Type B pancreatic cell (in vitro differentiated cells): ENCODE measurements at regions not wholly inside any gene's neighbourhood (a gene's known extent, or its start where the extent isn't known, plus 50 kb on each side); places are given as distances from the start of the nearest gene placed in this dataset.

Source experiments
- DNase-seq: peaks from one replicate; pipeline ENCODE4 v3.0.0; 2021; ENCODE audit warnings: mixed read lengths; ENCODE audit not compliant: unreplicated experiment; ENCODE audit errors: extremely low spot score
- H3K27ac Mint-ChIP-seq: 2 replicates; pipeline ENCODE4 v1.8.0; 2021; ENCODE audit warnings: mild to moderate bottlenecking, mixed read lengths
- H3K27me3 Mint-ChIP-seq: 2 replicates; pipeline ENCODE4 v1.8.0; 2021; ENCODE audit warnings: mixed read lengths
- H3K36me3 Mint-ChIP-seq: 2 replicates; pipeline ENCODE4 v1.8.0; 2021; ENCODE audit warnings: mixed read lengths
- H3K4me1 Mint-ChIP-seq: one replicate; pipeline ENCODE4 v1.8.0; 2021; ENCODE audit warnings: mixed read lengths; ENCODE audit not compliant: unreplicated experiment
- H3K4me3 Mint-ChIP-seq: 2 replicates; pipeline ENCODE4 v1.8.0; 2021; ENCODE audit warnings: mild to moderate bottlenecking, mixed read lengths
- H3K9me3 Mint-ChIP-seq: 2 replicates; pipeline ENCODE4 v1.8.0; 2021; ENCODE audit warnings: mixed read lengths
- CTCF ChIP-seq: fragments of 200-600 bp; sonication (generic); conservative IDR thresholded peaks from 2 replicates; pipeline ENCODE4 v1.5.0; 2021; ENCODE audit warnings: antibody characterized with exemption, mild to moderate bottlenecking

GRCh38 chr1:37265156-37265555, 209.2 kb upstream of the ZC3H12A start:
- Mint-ChIP-seq H3K4me3 (no peak overlapping the region), H3K36me3 (no peaks in the 10 kb centered on the region), H3K9me3 (no peaks in the 10 kb centered on the region), H3K27ac (no peak overlapping the region), H3K27me3 (peaks cover 34% of the 10 kb centered on the region), H3K4me1 (no peaks in the 10 kb centered on the region)
- DNase-seq = no peak
- TF ChIP-seq CTCF = no peak

GRCh38 chr1:37265786-37266667, 208.4 kb upstream of the ZC3H12A start:
- TF ChIP-seq CTCF = no peak
- Mint-ChIP-seq H3K36me3 (no peaks in the 10 kb centered on the region), H3K9me3 (no peaks in the 10 kb centered on the region), H3K27ac (no peak overlapping the region), H3K27me3 (peaks cover 30% of the 10 kb centered on the region), H3K4me1 (no peaks in the 10 kb centered on the region), H3K4me3 (no peak overlapping the region)
- no peak for DNase-seq

- DNase-seq = no peak
- Mint-ChIP-seq H3K4me3 (no peak overlapping the region), H3K4me1 (no peaks in the 10 kb centered on the region), H3K27ac (no peak overlapping the region), H3K9me3 (no peaks in the 10 kb centered on the region), H3K27me3 (peaks cover 20% of the 10 kb centered on the region), H3K36me3 (no peaks in the 10 kb centered on the region)
- no peak for TF ChIP-seq CTCF
Observed at GRCh38 chr1:37267111-37267835, 207.1 kb upstream of the ZC3H12A start.

- no peaks in the 10 kb centered on the region for H3K36me3 Mint-ChIP-seq
Observed at GRCh38 chr1:37270639-37271038, 203.7 kb upstream of the ZC3H12A start.

GRCh38 chr1:37272626-37273025, 201.8 kb upstream of the ZC3H12A start:
- no peak for DNase-seq
- TF ChIP-seq CTCF = no peak
- Mint-ChIP-seq H3K36me3 (no peaks in the 10 kb centered on the region), H3K4me3 (no peak overlapping the region), H3K9me3 (no peaks in the 10 kb centered on the region), H3K4me1 (no peaks in the 10 kb centered on the region), H3K27ac (no peak overlapping the region), H3K27me3 (peaks cover 15% of the 10 kb centered on the region)

More at GRCh38 chr1:37270639-37271038, 203.7 kb upstream of the ZC3H12A start:
- Mint-ChIP-seq H3K27ac (no peak overlapping the region), H3K4me1 (no peaks in the 10 kb centered on the region), H3K27me3 (peaks cover 15% of the 10 kb centered on the region), H3K9me3 (no peaks in the 10 kb centered on the region), H3K4me3 (no peak overlapping the region)
- no peak for TF ChIP-seq CTCF
- DNase-seq = no peak
